H1 (cell line): ENCODE measurements at regions not wholly inside any gene's neighbourhood (a gene's known extent, or its start where the extent isn't known, plus 50 kb on each side); places are given as distances from the start of the nearest gene placed in this dataset.

Source experiments
- CTCF ChIA-PET: fragments of 300-600 bp; sonication (Branson Sonifier 250); formaldehyde crosslinking; loops from one replicate; lab custom pipeline; 2021; ENCODE audit not compliant: partially characterized antibody; lab: Charles Lee
- POLR2A ChIA-PET: fragments of 300-600 bp; sonication (Branson Sonifier 250); formaldehyde crosslinking; loops from one replicate; lab custom pipeline; 2021; ENCODE audit warnings: inconsistent platforms; ENCODE audit not compliant: partially characterized antibody; lab: Charles Lee
- DNase-seq, 2 experiments: peaks; one replicate each; pipeline versions ENCODE4 v3.0.0 to v3.0.0-alpha.2; 2010 to 2022; ENCODE audit warnings: low spot score in 2 of 2, low read depth in 1 of 2, mixed read lengths in 1 of 2
- FAIRE-seq: peaks from 2 replicates; lab custom pipeline; 2011; peaks lifted over from hg19 to GRCh38; lab: Jason Lieb, UNC
- H2AFZ ChIP-seq: 2 replicates; pipeline ENCODE4 v1.8.1; 2012; ENCODE audit warnings: low read length, inconsistent platforms
- H2AK5ac ChIP-seq: 2 replicates; pipeline ENCODE4 v1.6.1; 2013; ENCODE audit warnings: low read depth, low read length
- H2BK120ac ChIP-seq: replicated peaks from 2 replicates; pipeline ENCODE3; 2013; ENCODE audit warnings: low read depth, low read length, inconsistent platforms
- H2BK12ac ChIP-seq: 2 replicates; pipeline ENCODE4 v1.6.1; 2013; ENCODE audit warnings: low read depth, low read length
- H2BK15ac ChIP-seq: 2 replicates; pipeline ENCODE4 v1.6.1; 2013; ENCODE audit warnings: low read length
- H2BK20ac ChIP-seq: 2 replicates; pipeline ENCODE4 v1.6.1; 2013; ENCODE audit warnings: low read length
- H2BK5ac ChIP-seq: 2 replicates; pipeline ENCODE4 v1.6.1; 2013; ENCODE audit warnings: low read depth, low read length
- H3K14ac ChIP-seq: 2 replicates; pipeline ENCODE4 v1.6.1; 2013; ENCODE audit warnings: inconsistent platforms; ENCODE audit not compliant: insufficient read length
- H3K18ac ChIP-seq: 2 replicates; pipeline ENCODE4 v1.6.1; 2013; ENCODE audit warnings: low read length; ENCODE audit errors: extremely low read depth
- H3K23ac ChIP-seq: 2 replicates; pipeline ENCODE4 v1.6.1; 2013; ENCODE audit warnings: inconsistent platforms; ENCODE audit not compliant: insufficient read length
- H3K23me2 ChIP-seq: 2 replicates; pipeline ENCODE4 v1.6.1; 2013; ENCODE audit warnings: low read depth, low read length
- H3K27ac ChIP-seq: 2 replicates; pipeline ENCODE4 v1.6.1; 2011; ENCODE audit warnings: low read depth, low read length, inconsistent platforms
- H3K27me3 ChIP-seq, 4 experiments: replicated peaks in 1 of 4; 1 replicate in 1 of 4; 2 replicates in 3 of 4; pipeline versions ENCODE4 v1.6.1 to v1.8.1; 2011 to 2013; ENCODE audit warnings: low read length in 3 of 4, mild to moderate bottlenecking in 3 of 4, inconsistent platforms in 2 of 4, mixed read lengths in 2 of 4, moderate library complexity in 1 of 4; ENCODE audit not compliant: control insufficient read depth in 3 of 4, insufficient read depth in 3 of 4; ENCODE audit errors: extremely low read depth in 1 of 4
- H3K36me3 ChIP-seq, 4 experiments: 2 replicates each; pipeline versions ENCODE4 v1.6.1 to v1.8.1; 2011 to 2013; ENCODE audit warnings: mild to moderate bottlenecking in 4 of 4, low read length in 3 of 4, moderate library complexity in 2 of 4, control low read depth in 1 of 4, inconsistent platforms in 1 of 4; ENCODE audit not compliant: insufficient read depth in 4 of 4, control insufficient read depth in 2 of 4
- H3K4ac ChIP-seq: replicated peaks from 2 replicates; pipeline ENCODE3; 2013; ENCODE audit warnings: low read length, low read depth, mixed read lengths, inconsistent platforms; ENCODE audit not compliant: insufficient read length
- H3K4me1 ChIP-seq, 4 experiments: replicated peaks in 1 of 4; 1 replicate in 1 of 4; 2 replicates in 3 of 4; pipeline versions ENCODE4 v1.6.1 to v1.8.1; 2011 to 2013; ENCODE audit warnings: low read length in 3 of 4, inconsistent platforms in 2 of 4, mixed read lengths in 1 of 4; ENCODE audit not compliant: insufficient read depth in 4 of 4, control insufficient read depth in 3 of 4
- H3K4me2 ChIP-seq, 2 experiments: 2 replicates each; pipeline versions ENCODE4 v1.6.1 to v1.8.1; 2011 to 2013; ENCODE audit warnings: low read depth in 2 of 2, low read length in 2 of 2, control low read depth in 1 of 2, inconsistent platforms in 1 of 2, mild to moderate bottlenecking in 1 of 2; ENCODE audit not compliant: insufficient read depth in 1 of 2
- H3K4me3 ChIP-seq, 4 experiments: fragments of 200-600, 300-600 bp in 1 of 4; sonication (generic), shearing (Covaris generic), sonication (Bioruptor Twin) in 1 of 4; 2 replicates each; pipeline versions ENCODE4 v1.5.1 to v1.8.1; 2011 to 2016; ENCODE audit warnings: low read length in 4 of 4, low read depth in 3 of 4, control low read depth in 2 of 4, inconsistent platforms in 2 of 4, mild to moderate bottlenecking in 2 of 4, mixed read lengths in 1 of 4, moderate library complexity in 1 of 4; ENCODE audit not compliant: insufficient read depth in 2 of 4; ENCODE audit errors: extremely low read depth in 1 of 4
- H3K56ac ChIP-seq: replicated peaks from 2 replicates; pipeline ENCODE3; 2013; ENCODE audit warnings: low read depth, mild to moderate bottlenecking, mixed read lengths, low read length, inconsistent platforms; ENCODE audit not compliant: insufficient read length
- H3K79me1 ChIP-seq: 2 replicates; pipeline ENCODE4 v1.6.1; 2013; ENCODE audit warnings: low read depth, low read length, control low read depth
- H3K79me2 ChIP-seq, 2 experiments: 2 replicates each; pipeline versions ENCODE4 v1.6.1 to v1.8.1; 2012 to 2013; ENCODE audit warnings: low read length in 2 of 2, mild to moderate bottlenecking in 2 of 2, inconsistent platforms in 1 of 2; ENCODE audit not compliant: insufficient read depth in 2 of 2, control insufficient read depth in 1 of 2
- H3K9ac ChIP-seq, 4 experiments: replicated peaks in 1 of 4; 1 replicate in 1 of 4; 2 replicates in 3 of 4; pipeline versions ENCODE4 v1.6.1 to v1.8.1; 2011 to 2013; ENCODE audit warnings: low read depth in 3 of 4, low read length in 3 of 4, control low read depth in 2 of 4, mild to moderate bottlenecking in 2 of 4, moderate library complexity in 2 of 4, inconsistent platforms in 1 of 4; ENCODE audit errors: extremely low read depth in 1 of 4
- H3K9me3 ChIP-seq, 2 experiments: 2 replicates each; pipeline versions ENCODE4 v1.6.1 to v1.8.1; 2012 to 2013; ENCODE audit warnings: mild to moderate bottlenecking in 2 of 2, moderate library complexity in 2 of 2, control low read depth in 1 of 2, inconsistent platforms in 1 of 2, low read depth in 1 of 2, low read length in 1 of 2, mixed read lengths in 1 of 2; ENCODE audit not compliant: insufficient read depth in 2 of 2
- H4K20me1 ChIP-seq, 2 experiments: replicated peaks in 1 of 2; 2 replicates each; pipeline versions ENCODE3 to v1.8.1; 2011 to 2013; ENCODE audit warnings: inconsistent platforms in 2 of 2, low read length in 2 of 2, mild to moderate bottlenecking in 1 of 2; ENCODE audit not compliant: insufficient read depth in 2 of 2, control insufficient read depth in 1 of 2
- H4K5ac ChIP-seq: 2 replicates; pipeline ENCODE4 v1.6.1; 2013; ENCODE audit warnings: low read length, low read depth, mixed read lengths, inconsistent platforms; ENCODE audit not compliant: insufficient read length
- H4K8ac ChIP-seq: 2 replicates; pipeline ENCODE4 v1.8.0; 2013; ENCODE audit warnings: mild to moderate bottlenecking, moderate library complexity, low read length, inconsistent platforms; ENCODE audit not compliant: insufficient read depth; ENCODE audit errors: extremely low read depth
- H4K91ac ChIP-seq: replicated peaks from 2 replicates; pipeline ENCODE3; 2013; ENCODE audit warnings: low read length, mixed read lengths, inconsistent platforms; ENCODE audit not compliant: insufficient read length
- ASH2L ChIP-seq: fragments of 200-600, 300-600 bp; sonication (generic); IDR thresholded peaks from one replicate; pipeline ENCODE4 v1.7.1; 2017; ENCODE audit warnings: low read length
- ATF3 ChIP-seq: IDR thresholded peaks from 2 replicates; pipeline ENCODE4 v1.6.1; 2011; ENCODE audit warnings: low read depth, mild to moderate bottlenecking, low read length; ENCODE audit not compliant: insufficient read depth
- CBX5 ChIP-seq: fragments of 300-800, 300-1000 bp; sonication (generic); IDR thresholded peaks from 2 replicates; pipeline ENCODE4 v1.7.1; 2016; ENCODE audit warnings: antibody characterized with exemption, low read length, low read depth
- CTBP2 ChIP-seq: IDR thresholded peaks from 2 replicates; pipeline ENCODE4 v1.7.0; 2011; ENCODE audit warnings: borderline replicate concordance, mild to moderate bottlenecking, moderate library complexity, mixed read lengths, low read length; ENCODE audit not compliant: insufficient read depth, insufficient read length
- EGR1 ChIP-seq: IDR thresholded peaks from 2 replicates; pipeline ENCODE4 v1.6.1; 2011; ENCODE audit warnings: low read depth, low read length, borderline replicate concordance
- FOSL1 ChIP-seq: IDR thresholded peaks from 2 replicates; pipeline ENCODE4 v1.6.1; 2011; ENCODE audit warnings: mild to moderate bottlenecking, low read depth, low read length, moderate library complexity; ENCODE audit not compliant: insufficient read depth
- NANOG ChIP-seq: IDR thresholded peaks from 2 replicates; pipeline ENCODE4 v1.6.1; 2011; ENCODE audit warnings: low read length, low read depth, mild to moderate bottlenecking, inconsistent platforms; ENCODE audit not compliant: insufficient read depth, poor library complexity, severe bottlenecking
- RBBP5 ChIP-seq: IDR thresholded peaks from 2 replicates; pipeline ENCODE4 v1.7.1; 2012; ENCODE audit warnings: low read depth, mild to moderate bottlenecking, inconsistent platforms, low read length, moderate library complexity, borderline replicate concordance
- RXRA ChIP-seq: IDR thresholded peaks from 2 replicates; pipeline ENCODE4 v1.6.1; 2011; ENCODE audit warnings: low read depth, mild to moderate bottlenecking, low read length, moderate library complexity; ENCODE audit not compliant: insufficient read depth
- SAP30 ChIP-seq: fragments of 300-600 bp; sonication (generic); IDR thresholded peaks from 2 replicates; pipeline ENCODE4 v1.7.1; 2012; ENCODE audit warnings: low read length, moderate library complexity, mild to moderate bottlenecking, inconsistent platforms; ENCODE audit not compliant: insufficient read depth, insufficient replicate concordance
- SIRT6 ChIP-seq: IDR thresholded peaks from one replicate; pipeline ENCODE4 v1.7.1; 2012; ENCODE audit warnings: low read length, inconsistent platforms
- SP2 ChIP-seq: IDR thresholded peaks from 2 replicates; pipeline ENCODE4 v1.6.1; 2012; ENCODE audit warnings: mild to moderate bottlenecking, low read length, inconsistent platforms
- SP4 ChIP-seq: IDR thresholded peaks from 2 replicates; pipeline ENCODE4 v1.6.1; 2012; ENCODE audit warnings: low read length, inconsistent platforms
- TBP ChIP-seq: IDR thresholded peaks from 2 replicates; pipeline ENCODE4 v1.6.1; 2011; ENCODE audit warnings: low read depth, low read length, improper control_type of control experiment
- YY1 ChIP-seq: IDR thresholded peaks from 2 replicates; pipeline ENCODE4 v1.6.1; 2011; ENCODE audit warnings: low read depth, mild to moderate bottlenecking, low read length
- WGBS, 2 experiments: shearing (Covaris generic) in 1 of 2; methylation state at CpG; one replicate each; pipeline versions ENCODE4 v1.1.6 to v1.1.7; 2013 to 2015; ENCODE audit warnings: low lambda C conversion rate in 2 of 2, mixed read lengths in 2 of 2, inconsistent platforms in 1 of 2, low coverage in 1 of 2, missing lambda C conversion rate in 1 of 2; ENCODE audit not compliant: insufficient replicate concordance in 2 of 2, insufficient coverage in 1 of 2, insufficient read length in 1 of 2; ENCODE audit errors: extremely low coverage in 1 of 2, missing lambda C conversion rate in 1 of 2; 5-methylcytosine and 5-hydroxymethylcytosine counted together

GRCh38 chr7:21131897-21132296 is 296.0 kb upstream of the SP4 start:
- no peak overlapping the region for H3K4ac ChIP-seq
- H3K18ac ChIP-seq: no peak overlapping the region
- H3K56ac ChIP-seq: no peak overlapping the region
- H4K20me1 ChIP-seq: no peaks in the 10 kb centered on the region
- H2BK12ac ChIP-seq: no peak overlapping the region
- H3K79me2 ChIP-seq: no peaks in the 10 kb centered on the region
- CTCF ChIA-PET: no interaction called here
- H3K9me3 ChIP-seq: no peaks in the 10 kb centered on the region
- no peak overlapping the region for H3K4me2 ChIP-seq
- no peak overlapping the region for H4K5ac ChIP-seq
- no peaks in the 10 kb centered on the region for H3K27me3 ChIP-seq
- no peak overlapping the region for H3K27ac ChIP-seq
- H2BK15ac ChIP-seq: no peak overlapping the region
- no peak overlapping the region for H3K23ac ChIP-seq
- WGBS, 2 experiments: 86% methylated on average over 1 of the region's 1 CpG; no CpG with 5 or more reads in 1 of the 2 experiments
- no peak overlapping the region for H4K8ac ChIP-seq
- no peak overlapping the region for H2BK20ac ChIP-seq
- H3K4me3 ChIP-seq: no peak overlapping the region
- FAIRE-seq: no peak
- no peak overlapping the region for H3K14ac ChIP-seq
- no peak for DNase-seq
- no peaks in the 10 kb centered on the region for H3K79me1 ChIP-seq
- H2AFZ ChIP-seq: no peak overlapping the region
- no peak overlapping the region for H2BK120ac ChIP-seq
- no peak overlapping the region for H2BK5ac ChIP-seq
- POLR2A ChIA-PET: no interaction called here
- no peak overlapping the region for H3K9ac ChIP-seq
- no peaks in the 10 kb centered on the region for H3K36me3 ChIP-seq
- no peak overlapping the region for H2AK5ac ChIP-seq
- no peaks in the 10 kb centered on the region for H3K23me2 ChIP-seq
- H3K4me1 ChIP-seq: peaks cover 8 to 17% (median 10%) of the 10 kb centered on the region in 4 experiments; a peak in 6 of 7 replicates
- H4K91ac ChIP-seq: no peak overlapping the region
- TF ChIP-seq CTBP2: no peak
- TF ChIP-seq TBP: no peak
- TF ChIP-seq YY1: no peak
- no peak for TF ChIP-seq ATF3
- no peak for TF ChIP-seq RXRA
- no peak for TF ChIP-seq EGR1
- TF ChIP-seq SAP30: no peak
- TF ChIP-seq SIRT6: no peak
- TF ChIP-seq ASH2L: no peak
- TF ChIP-seq RBBP5: no peak
- TF ChIP-seq CBX5: no peak
- TF ChIP-seq SP4: no peak
- no peak for TF ChIP-seq SP2
- no peak for TF ChIP-seq NANOG
- no peak for TF ChIP-seq FOSL1
